NCI-H2227 (cell line): ENCODE measurements at regions not wholly inside any gene's neighbourhood (a gene's known extent, or its start where the extent isn't known, plus 50 kb on each side); places are given as distances from the start of the nearest gene placed in this dataset.

Experiments
- DNase-seq: peaks from one replicate; lab custom pipeline; 2025; ENCODE audit not compliant: unreplicated experiment; lab: John Stamatoyannopoulos, UW

DNA sequence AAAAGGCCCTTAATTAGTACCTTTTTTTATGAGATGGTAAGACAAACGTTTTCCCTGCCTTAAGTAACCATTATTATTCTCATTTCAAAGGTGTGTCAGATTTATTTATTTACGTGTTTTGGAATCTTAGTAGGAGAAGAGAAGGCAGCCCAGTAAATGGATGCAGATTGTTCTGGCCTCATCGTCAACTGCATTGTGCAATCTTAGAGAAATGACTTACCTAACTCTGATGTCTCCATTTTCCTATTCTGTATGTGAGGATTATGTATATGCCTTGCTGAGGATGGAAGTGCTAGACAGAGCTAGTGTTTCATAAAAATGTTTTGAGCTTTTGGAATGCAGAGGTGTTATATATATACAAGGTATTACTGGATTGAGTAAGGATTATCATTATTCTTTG, 97.0 kb upstream of the JAG1 start:
- no peak for DNase-seq

DNA sequence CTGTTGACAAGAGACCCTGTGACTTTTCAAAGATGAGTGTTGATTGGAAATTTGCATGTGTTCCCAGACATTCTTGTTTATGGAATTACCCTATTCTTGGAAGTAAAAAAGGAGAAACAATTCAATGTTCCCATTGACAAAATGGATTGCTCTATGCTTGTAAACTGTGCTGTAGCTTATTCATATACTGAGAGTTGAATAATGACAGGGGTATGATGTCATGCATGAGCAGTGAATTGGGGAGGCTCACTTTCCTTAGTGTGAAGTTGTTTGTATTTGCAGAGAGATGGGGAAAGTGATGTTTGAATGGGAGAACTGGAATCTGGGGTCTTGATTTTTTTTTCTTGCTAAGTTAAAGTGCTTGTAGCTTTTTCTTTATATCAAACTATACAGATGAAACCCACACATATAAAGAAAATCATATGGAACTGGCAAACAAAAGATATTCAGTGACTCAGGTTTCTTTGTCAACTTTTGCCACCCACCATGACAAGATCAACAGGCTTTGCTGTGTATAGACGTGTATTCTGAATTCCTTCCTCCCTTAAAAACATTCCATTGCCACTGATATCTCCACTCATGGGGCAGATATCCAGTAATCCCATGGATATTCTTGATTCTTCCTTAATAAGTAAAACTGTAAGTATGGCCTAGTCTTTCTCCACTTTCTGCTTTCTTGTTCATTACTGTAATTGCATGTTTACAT, 97.8 kb upstream of the JAG1 start:
- no peak for DNase-seq

DNA sequence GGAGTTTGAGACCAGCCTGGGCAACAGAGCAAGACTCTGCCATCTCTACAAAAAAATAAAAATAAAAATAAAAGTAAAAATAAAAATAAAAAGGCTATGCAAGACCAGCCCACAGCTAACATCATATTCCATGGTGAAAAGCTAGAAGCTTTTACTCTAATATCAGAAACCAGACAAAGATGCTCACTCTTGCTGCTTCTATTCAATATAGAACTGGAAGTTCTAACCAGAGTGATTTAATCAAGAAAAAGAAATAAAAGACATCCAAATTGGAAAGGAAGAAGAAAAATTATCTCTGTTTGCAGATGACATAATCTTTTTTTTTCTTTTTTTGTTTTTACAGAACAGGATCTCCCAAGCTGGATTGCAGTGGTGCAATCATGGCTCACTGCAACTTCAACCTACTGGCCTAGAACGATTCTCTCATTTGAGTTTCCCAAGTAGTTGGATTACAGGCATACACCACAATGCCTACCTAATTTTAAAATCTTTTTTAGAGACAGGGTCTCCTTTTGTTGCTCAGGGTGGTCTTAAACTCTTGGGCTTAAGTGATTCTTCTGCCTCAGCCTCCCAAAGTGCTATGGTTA, 100.7 kb upstream of the JAG1 start:
- no peak for DNase-seq

GRCh38 chr20:10777710-10778109, 103.9 kb upstream of the JAG1 start:
- DNase-seq = no peak

GRCh38 chr20:10779911-10780310, 106.1 kb upstream of the JAG1 start:
- DNase-seq = no peak

GRCh38 chr20:10780901-10781300, 107.1 kb upstream of the JAG1 start:
- DNase-seq = no peak

DNA sequence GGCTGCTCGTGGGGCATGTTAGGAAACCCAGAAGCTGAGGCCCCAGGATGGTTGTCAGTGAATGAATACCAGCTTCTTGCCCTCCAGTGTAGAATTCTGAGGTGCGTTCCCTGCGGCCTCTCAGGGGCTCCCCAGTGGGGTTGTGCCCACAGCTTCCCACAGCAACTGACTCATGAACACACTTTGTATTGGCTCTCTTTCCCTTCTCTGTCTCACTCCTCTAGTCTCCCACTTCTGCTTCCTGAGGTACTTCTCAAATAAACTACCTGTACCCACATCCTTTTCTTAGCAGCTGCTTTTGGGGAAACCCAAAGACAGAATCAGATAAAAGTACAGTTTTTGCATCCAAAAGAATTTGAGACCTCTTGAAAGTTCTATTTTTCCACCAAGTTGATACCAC, 107.7 kb upstream of the JAG1 start:
- DNase-seq = no peak

DNA sequence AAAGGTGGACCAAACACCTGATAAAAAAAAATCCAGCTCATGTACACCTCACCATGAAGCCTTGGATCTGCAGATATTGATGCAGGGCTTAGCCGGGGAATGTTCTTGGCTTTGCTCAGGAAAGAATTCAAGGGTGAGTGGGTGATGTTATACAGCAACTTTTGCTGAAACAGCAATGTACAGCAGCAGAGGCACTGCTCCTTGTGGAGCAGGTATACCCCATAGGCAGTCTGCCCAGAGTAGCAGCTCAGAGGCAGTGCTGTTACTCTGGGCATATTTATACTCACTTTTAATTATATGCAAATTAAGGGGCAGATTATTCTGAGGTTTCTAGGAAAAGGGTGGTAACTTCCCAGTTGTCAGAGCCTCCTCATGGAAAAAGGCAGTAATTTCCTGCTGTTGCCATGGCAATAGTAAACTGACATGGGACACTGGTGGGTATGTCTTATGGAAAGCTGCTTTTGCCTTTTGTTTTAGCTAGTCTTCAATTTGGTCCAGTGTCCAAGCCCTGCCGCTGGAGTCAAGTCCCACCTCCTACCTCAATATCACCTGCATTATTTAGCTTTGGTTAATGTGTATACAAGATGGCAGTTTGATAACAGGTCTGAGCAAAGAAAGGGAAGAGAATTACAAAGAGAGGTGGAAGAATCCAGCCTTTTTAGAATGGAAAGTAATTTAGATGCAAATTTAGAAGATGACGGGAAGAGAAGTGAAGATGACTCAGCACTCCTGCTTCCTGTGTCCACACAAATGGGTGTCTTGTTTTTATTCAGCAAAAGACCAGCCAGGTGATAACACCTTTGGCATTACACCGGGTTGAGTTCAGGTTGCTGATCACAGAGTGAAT, 110.1 kb upstream of the JAG1 start:
- peak; percentile 26 for DNase-seq

DNA sequence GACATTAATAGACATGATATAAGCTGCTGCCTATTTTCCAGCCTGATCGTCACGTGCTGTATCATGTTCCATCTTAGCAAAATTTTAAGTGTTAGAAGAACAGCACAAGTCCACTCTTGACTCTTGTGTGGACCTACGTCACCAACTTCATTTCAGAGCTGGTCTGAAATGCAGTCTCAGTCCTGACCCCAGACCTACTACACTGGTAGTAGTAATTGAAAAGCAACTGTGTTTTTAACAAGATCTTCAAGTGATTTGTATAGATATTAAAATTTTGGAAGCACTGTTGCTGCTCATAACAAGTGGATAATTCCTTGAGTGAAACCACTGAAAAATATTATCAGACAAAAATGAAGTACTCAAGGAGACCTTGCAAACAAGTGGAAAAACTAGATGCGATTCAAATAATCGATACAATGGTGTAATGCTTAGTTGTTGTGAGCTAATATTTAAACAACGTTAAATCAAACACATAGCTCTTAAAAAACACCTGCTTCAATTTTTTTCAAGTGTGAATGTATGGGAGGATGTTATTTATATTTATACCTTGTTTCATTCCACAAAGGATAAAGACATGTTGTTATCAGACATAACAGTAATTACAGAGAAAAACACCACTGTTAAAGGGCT, 110.9 kb upstream of the JAG1 start:
- peak; percentile 82 for DNase-seq

DNA sequence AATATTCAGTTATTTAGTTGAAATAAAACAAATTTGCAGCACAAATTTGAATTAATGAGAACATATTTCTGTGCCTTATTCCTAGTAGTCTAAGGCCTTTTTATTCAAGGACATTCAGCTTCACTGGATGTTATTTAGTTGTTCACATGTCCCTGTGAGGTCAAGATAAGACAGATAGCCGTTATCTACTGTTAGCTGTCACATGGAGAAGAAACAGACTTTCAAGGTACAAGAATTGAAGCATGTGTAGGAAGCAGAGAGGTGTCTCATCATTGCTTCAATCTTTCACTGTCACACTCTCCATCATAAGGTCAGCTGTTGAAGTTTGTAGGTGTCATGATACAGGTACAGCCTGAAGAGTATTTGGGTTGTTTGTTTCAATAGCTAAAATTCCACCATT, 112.9 kb upstream of the JAG1 start:
- no peak for DNase-seq

DNA sequence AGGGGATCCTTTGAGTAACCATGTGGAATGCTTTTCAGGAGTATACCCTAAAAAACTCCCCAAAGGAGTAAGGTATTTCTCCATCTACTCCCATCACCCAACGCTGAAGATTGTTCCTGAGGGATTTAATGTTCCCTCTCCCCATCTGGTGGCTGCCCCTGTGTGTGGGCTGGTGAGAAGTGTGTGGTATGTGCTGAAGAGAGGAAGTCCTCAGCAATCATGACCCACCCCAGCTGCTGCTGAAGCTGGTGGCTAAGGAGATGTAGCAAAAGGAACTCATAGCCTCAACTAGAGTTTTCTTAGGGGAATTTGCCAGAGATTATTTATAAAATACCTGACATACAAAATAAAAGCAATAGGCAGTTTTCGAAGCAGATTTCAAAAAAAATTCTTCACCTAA, 114.3 kb upstream of the JAG1 start:
- DNase-seq = no peak

DNA sequence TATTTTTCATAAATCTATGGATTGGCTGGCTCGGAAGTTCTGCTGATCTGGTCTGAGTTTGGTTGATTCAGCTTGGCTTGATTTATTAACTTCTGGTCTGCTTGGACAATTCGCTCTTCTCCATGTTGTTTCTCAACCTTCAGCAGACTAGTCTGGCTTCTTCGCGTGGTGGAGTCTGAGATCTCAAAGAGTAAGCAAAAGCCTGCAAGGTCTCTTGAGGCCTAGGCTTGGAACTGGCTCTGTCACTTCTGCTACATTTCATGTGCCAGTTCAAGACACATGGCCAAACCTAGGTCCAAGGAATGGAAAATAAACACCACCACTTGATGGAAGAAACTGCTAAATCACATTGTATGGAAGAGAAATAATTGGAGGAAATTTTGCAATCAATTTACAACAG, 115.1 kb upstream of the JAG1 start:
- no peak for DNase-seq

DNA sequence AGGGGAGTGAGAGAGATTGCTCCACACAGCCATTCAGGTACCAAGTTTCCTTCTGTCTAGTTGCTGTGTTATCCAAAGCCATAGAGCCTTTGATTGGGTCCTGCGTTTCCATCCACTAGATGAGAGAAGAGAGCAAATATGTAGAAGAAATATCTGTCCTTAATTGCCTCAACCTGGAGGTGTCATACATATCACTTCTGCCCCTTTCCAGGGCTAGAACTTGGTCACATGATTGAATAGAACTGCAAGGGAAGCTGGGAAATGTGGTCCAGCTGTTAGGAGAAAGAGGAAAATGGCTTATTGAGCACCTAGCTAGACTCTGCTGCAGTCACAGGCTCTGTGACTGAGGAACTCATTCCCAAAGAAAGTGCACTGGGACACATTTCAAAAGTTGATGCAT, 115.6 kb upstream of the JAG1 start:
- DNase-seq = no peak

GRCh38 chr20:10790013-10790412, 116.2 kb upstream of the JAG1 start:
- no peak for DNase-seq

- no peak for DNase-seq
Observed at GRCh38 chr20:10792291-10792690, 118.5 kb upstream of the JAG1 start.

DNA sequence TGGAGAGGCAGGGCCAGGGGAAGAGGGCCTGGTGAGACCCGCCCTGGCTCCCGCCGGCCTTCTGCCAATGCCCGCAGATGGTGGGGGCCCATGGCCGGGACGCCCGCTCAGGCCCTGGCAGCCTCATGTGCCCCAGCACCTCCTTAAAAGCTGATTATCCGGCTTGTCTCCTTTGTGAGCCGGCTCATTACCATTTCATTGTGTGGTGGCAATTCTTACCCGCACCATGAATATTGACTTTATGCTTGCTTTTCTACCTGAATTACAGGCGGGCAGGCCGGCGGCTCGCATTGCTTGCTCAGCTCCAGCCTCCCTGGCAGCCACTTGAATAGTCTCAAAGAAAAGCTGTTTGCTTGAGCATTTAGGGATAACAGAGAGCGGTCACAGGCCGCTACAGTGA, 120.0 kb upstream of the JAG1 start:
- DNase-seq = peak; percentile 10

- DNase-seq = no peak
Observed at GRCh38 chr20:10794765-10795164, 121.0 kb upstream of the JAG1 start.

DNA sequence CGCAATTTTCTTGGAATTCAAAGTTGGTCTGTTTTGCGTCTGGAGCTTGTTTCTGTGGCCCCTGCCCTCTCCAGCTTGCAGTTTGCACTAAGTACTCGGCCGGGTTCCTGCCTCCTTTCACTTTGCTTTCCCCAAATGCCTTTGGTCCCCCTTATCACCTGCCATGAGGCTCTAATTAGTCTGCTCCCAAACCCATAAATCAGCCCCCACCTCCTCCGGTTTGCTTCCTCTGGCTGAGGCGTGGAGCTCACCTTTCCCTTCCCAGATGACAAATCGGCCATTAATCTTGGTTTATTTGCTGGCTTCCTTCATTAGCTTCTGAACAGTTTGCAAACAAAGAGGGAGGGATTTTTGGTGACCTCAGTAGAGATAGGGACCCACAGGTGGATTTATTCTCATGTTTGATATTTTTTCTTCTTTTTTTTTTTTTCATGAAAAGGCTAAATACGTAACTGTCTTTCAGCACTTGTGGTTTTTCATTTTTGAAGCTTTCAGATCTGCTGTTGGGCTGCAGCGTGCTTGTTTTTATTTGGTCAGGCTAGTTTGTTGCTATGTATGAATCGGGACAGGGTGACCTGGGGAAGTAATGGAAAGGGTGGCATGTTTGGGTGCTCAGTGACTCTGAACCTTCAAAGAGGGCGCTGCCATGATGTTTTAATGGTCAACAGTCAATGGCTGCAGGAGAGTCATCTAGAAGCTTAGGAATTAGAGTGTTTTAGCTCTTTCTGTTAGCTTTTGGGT, 121.7 kb upstream of the JAG1 start:
- DNase-seq = no peak

DNA sequence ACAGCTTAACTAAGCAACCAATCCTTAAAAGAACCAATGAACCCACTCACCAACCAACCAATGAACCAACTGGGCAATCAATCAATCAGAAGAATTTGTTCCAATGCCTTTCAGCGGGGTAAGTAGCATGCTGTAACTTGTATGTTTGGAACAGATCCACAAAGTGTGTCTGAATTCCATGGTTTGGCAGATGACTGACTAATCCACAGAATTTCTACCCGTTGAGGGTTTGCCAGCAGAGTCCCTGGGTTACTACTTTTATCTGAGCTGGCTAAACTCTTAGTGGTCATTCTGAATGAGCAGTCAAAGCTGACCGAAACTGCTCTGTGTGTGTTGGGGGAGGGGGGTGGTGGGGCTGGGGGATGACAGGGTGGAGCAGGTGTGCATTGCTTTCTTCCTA, 125.0 kb upstream of the JAG1 start:
- no peak for DNase-seq

DNA sequence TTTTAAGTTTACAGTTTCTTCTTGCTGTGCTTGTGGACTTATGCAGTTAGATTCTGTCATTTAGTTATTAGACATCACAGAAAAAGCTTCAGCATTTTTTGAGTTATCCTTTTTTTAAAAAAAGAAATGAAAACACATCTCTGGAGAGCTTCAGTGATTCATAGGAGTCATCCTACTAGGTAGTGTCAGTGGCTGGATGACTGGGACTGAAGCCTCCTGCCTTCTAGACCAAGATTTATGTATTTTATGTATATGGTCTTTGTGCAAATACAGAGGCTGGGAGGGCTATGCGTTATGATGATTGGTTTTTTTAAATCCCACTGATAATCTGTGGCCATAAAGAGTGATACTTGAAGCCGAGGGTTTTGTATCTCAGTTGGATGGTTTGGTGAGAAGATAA, 125.9 kb upstream of the JAG1 start:
- DNase-seq = no peak

DNA sequence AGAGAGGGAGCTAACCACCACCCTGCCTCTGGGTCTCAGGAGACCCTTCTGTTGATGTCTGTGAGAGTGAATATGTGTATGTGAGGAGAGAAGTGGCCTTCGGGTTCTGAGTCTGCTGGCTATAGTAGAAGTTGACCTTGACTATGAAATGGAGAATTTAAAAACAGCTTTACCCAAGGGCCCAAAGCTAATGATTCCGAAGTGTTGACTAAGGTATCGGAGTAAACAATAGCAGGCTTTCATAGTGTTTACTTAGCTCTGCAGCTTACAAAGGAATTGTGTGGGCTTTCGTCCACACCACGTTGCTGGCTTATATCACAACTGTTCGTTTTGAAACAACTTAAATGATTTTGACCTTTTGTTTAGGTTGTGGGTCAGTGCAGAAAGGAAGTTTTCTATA, 126.5 kb upstream of the JAG1 start:
- DNase-seq = no peak
